CD4-positive, alpha-beta memory T cell (primary cell): ENCODE measurements at regions not wholly inside any gene's neighbourhood (a gene's known extent, or its start where the extent isn't known, plus 50 kb on each side); places are given as distances from the start of the nearest gene placed in this dataset.
"Not testable (repeated sequence)": the region's sequence is repeated elsewhere in the genome, so short reads cannot be mapped to it uniquely, and the experiment has no call there.

Source experiments
- CTCF ChIA-PET: fragments of 350-600 bp; sonication (Branson Sonifier 250); formaldehyde crosslinking; loops from one replicate; lab custom pipeline; 2021; ENCODE audit warnings: inconsistent platforms; ENCODE audit not compliant: partially characterized antibody; lab: Charles Lee
- POLR2A ChIA-PET: fragments of 350-600 bp; sonication (Branson Sonifier 250); formaldehyde crosslinking; loops from one replicate; lab custom pipeline; 2021; ENCODE audit not compliant: partially characterized antibody; lab: Charles Lee
- DNase-seq, 5 donors: peaks; one replicate each; pipeline versions ENCODE4 v3.0.0 to v3.0.0-alpha.2; 2020 to 2022; ENCODE audit warnings: mixed read lengths in 1 of 5
- H3K27ac ChIP-seq: one replicate; pipeline ENCODE4 v1.7.0; 2013; ENCODE audit warnings: low read depth, low read length
- H3K27me3 ChIP-seq: 2 replicates; pipeline ENCODE4 v1.7.0; 2013; ENCODE audit warnings: mild to moderate bottlenecking, low read length, moderate library complexity; ENCODE audit not compliant: insufficient read depth
- H3K36me3 ChIP-seq: 2 replicates; pipeline ENCODE4 v1.7.0; 2013; ENCODE audit warnings: mild to moderate bottlenecking, low read length, moderate library complexity; ENCODE audit not compliant: insufficient read depth
- H3K4me1 ChIP-seq: 2 replicates; pipeline ENCODE4 v1.7.0; 2013; ENCODE audit warnings: mild to moderate bottlenecking, low read length, moderate library complexity; ENCODE audit not compliant: insufficient read depth
- H3K4me3 ChIP-seq, 2 donors: one replicate each; pipeline ENCODE4 v1.7.0; 2013; ENCODE audit warnings: low read length in 2 of 2, mild to moderate bottlenecking in 1 of 2
- H3K9me3 ChIP-seq, 2 donors: one replicate each; pipeline ENCODE4 v1.7.0; 2013; ENCODE audit warnings: low read length in 2 of 2, control low read depth in 1 of 2; ENCODE audit not compliant: control insufficient read depth in 1 of 2
- H3K27ac Mint-ChIP-seq, 7 donors: one replicate each; pipeline ENCODE4 v1.8.0; 2020 to 2021; ENCODE audit warnings: mixed read lengths in 7 of 7, mild to moderate bottlenecking in 6 of 7, inconsistent platforms in 3 of 7, moderate library complexity in 3 of 7
- H3K27me3 Mint-ChIP-seq, 2 donors: one replicate each; pipeline ENCODE4 v1.8.0; 2020 to 2021; ENCODE audit warnings: mixed read lengths in 2 of 2
- H3K36me3 Mint-ChIP-seq, 2 donors: one replicate each; pipeline ENCODE4 v1.8.0; 2020 to 2021; ENCODE audit warnings: mixed read lengths in 2 of 2, inconsistent platforms in 1 of 2, mild to moderate bottlenecking in 1 of 2
- H3K4me1 Mint-ChIP-seq, 4 donors: one replicate each; pipeline ENCODE4 v1.8.0; 2020 to 2021; ENCODE audit warnings: mixed read lengths in 4 of 4, mild to moderate bottlenecking in 1 of 4
- H3K4me3 Mint-ChIP-seq, 8 donors: one replicate each; pipeline ENCODE4 v1.8.0; 2020 to 2021; ENCODE audit warnings: mixed read lengths in 8 of 8, mild to moderate bottlenecking in 7 of 8, moderate library complexity in 6 of 8, inconsistent platforms in 3 of 8
- H3K9me3 Mint-ChIP-seq, 8 donors: one replicate each; pipeline ENCODE4 v1.8.0; 2020 to 2021; ENCODE audit warnings: mixed read lengths in 8 of 8, mild to moderate bottlenecking in 5 of 8, inconsistent platforms in 3 of 8, moderate library complexity in 1 of 8
- intact Hi-C: fragments of 100-400 bp; cut with micrococcal nuclease; formaldehyde crosslinking; loops from one replicate; pipeline ENCODE4 v1.15.1; 2023

DNA sequence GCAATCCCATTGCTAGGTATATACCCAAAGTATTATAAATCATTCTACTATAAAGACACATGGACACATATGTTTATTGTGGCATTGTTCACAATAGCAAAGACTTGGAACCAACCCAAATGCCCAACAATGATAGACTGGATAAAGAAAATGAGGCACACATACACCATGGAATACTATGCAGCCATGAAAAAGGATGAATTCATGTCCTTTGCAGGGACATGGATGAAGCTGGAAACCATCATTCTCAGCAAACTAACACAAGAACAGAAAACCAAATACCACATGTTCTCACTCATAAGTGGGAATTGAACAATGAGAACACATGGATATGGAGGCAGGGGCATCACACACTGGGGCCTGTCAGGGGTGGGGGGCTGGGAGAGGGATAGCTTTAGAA lies 249.4 kb downstream of the UBE3D start:
- H3K36me3 Mint-ChIP-seq, H3K4me1 ChIP-seq, H3K4me1 Mint-ChIP-seq, intact Hi-C loops, H3K9me3 ChIP-seq, CTCF ChIA-PET, H3K36me3 ChIP-seq, H3K27me3 Mint-ChIP-seq, H3K4me3 Mint-ChIP-seq, POLR2A ChIA-PET, H3K27me3 ChIP-seq, H3K4me3 ChIP-seq, H3K27ac ChIP-seq, DNase-seq, H3K27ac Mint-ChIP-seq, H3K9me3 Mint-ChIP-seq: not testable (repeated sequence)

DNA sequence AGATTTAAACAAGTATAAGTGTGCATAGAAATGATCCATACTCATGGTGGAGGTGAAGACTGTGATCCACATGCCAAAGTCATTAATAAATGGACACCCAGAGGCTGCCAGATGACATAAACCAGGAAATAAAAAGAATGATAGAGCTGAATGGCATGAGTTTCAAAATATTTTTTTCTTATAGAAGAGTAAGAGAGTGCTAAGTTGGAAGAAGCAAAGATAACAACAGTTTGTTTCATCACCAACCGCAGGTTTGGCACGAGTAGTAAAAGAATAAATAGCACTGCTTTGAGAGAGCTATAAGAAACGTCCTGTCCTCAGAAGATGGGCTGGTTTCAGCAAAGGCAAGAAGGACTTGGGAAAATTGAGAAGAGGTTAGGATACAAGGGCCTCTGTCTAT lies 246.9 kb downstream of the UBE3D start:
- intact Hi-C loops, result no loop called here
- no peak for DNase-seq
- H3K4me3 ChIP-seq, result no peak overlapping the region
- no peaks in the 10 kb centered on the region for H3K36me3 ChIP-seq
- H3K4me3 Mint-ChIP-seq, result no peak overlapping the region
- H3K9me3 Mint-ChIP-seq, result peaks cover 0 to 7% (median 2%) of the 10 kb centered on the region in 8 donors
- no peaks in the 10 kb centered on the region for H3K9me3 ChIP-seq
- H3K27ac ChIP-seq, result no peak overlapping the region
- ChIA-PET POLR2A (no interaction called here), CTCF (no interaction called here)
- H3K27me3 ChIP-seq, result no peaks in the 10 kb centered on the region
- no peaks in the 10 kb centered on the region for H3K4me1 Mint-ChIP-seq
- H3K27me3 Mint-ChIP-seq, result peaks cover 0 to 3% of the 10 kb centered on the region in 2 donors
- H3K36me3 Mint-ChIP-seq, result no peaks in the 10 kb centered on the region
- H3K27ac Mint-ChIP-seq, result no peak overlapping the region
- H3K4me1 ChIP-seq, result no peaks in the 10 kb centered on the region

- H3K27me3 Mint-ChIP-seq, result peaks cover 0 to 1% of the 10 kb centered on the region in 2 donors
- H3K36me3 ChIP-seq, result no peaks in the 10 kb centered on the region
- peaks cover 0 to 2% (median 0%) of the 10 kb centered on the region in 8 donors for H3K9me3 Mint-ChIP-seq
- H3K27me3 ChIP-seq, result no peaks in the 10 kb centered on the region
- CTCF ChIA-PET, result no interaction called here
- H3K4me1 ChIP-seq, result no peaks in the 10 kb centered on the region
- H3K4me1 Mint-ChIP-seq, result no peaks in the 10 kb centered on the region
- DNase-seq, result no peak
- H3K27ac ChIP-seq, result no peak overlapping the region
- intact Hi-C loops, result no loop called here
- POLR2A ChIA-PET, result no interaction called here
- no peak overlapping the region for H3K4me3 Mint-ChIP-seq
- H3K36me3 Mint-ChIP-seq, result no peaks in the 10 kb centered on the region
- H3K9me3 ChIP-seq, result no peaks in the 10 kb centered on the region
- no peak overlapping the region for H3K4me3 ChIP-seq
- H3K27ac Mint-ChIP-seq, result no peak overlapping the region
Observed at GRCh38 chr6:82823361-82823760, 242.3 kb downstream of the UBE3D start.

GRCh38 chr6:82832811-82833210 lies 232.8 kb downstream of the UBE3D start:
- no peak overlapping the region for H3K27ac ChIP-seq
- no peaks in the 10 kb centered on the region for H3K4me1 ChIP-seq
- ChIA-PET CTCF (no interaction called here), POLR2A (no interaction called here)
- Mint-ChIP-seq H3K4me3 (no peak overlapping the region), H3K9me3 (no peaks in the 10 kb centered on the region), H3K27ac (no peak overlapping the region), H3K4me1 (no peaks in the 10 kb centered on the region), H3K36me3 (no peaks in the 10 kb centered on the region), H3K27me3 (no peaks in the 10 kb centered on the region)
- H3K36me3 ChIP-seq, result no peaks in the 10 kb centered on the region
- no peak overlapping the region for H3K4me3 ChIP-seq
- no peak for DNase-seq
- no peaks in the 10 kb centered on the region for H3K9me3 ChIP-seq
- H3K27me3 ChIP-seq, result no peaks in the 10 kb centered on the region
- intact Hi-C loops, result no loop called here

DNA sequence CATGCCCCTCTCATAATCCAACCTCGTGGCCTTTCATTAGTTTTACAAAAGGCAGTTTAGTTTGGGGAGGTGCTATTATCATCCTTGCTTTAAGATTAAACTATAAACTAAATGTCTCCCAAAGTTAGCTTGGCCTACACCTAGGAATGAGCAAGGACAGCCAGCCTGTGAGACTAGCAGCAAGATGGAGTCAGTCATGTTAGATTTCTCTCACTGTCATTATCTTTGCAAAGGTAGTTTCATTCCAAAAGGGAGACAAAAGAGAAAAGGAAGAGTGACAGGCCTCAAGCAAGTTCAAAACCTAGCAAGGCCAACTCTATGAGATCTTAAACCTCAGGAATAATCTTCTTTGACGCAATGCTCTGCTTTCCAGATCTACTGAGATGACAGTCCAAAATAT lies 232.2 kb downstream of the UBE3D start:
- Histone ChIP-seq H3K27ac (no peak overlapping the region), H3K27me3 (no peaks in the 10 kb centered on the region), H3K4me1 (no peaks in the 10 kb centered on the region), H3K36me3 (no peaks in the 10 kb centered on the region), H3K9me3 (no peaks in the 10 kb centered on the region), H3K4me3 (no peak overlapping the region)
- POLR2A ChIA-PET, result no interaction called here
- Mint-ChIP-seq H3K27ac (no peak overlapping the region), H3K9me3 (no peaks in the 10 kb centered on the region), H3K27me3 (no peaks in the 10 kb centered on the region), H3K4me3 (no peak overlapping the region), H3K4me1 (no peaks in the 10 kb centered on the region), H3K36me3 (no peaks in the 10 kb centered on the region)
- CTCF ChIA-PET, result no interaction called here
- no peak for DNase-seq
- intact Hi-C loops, result no loop called here

DNA sequence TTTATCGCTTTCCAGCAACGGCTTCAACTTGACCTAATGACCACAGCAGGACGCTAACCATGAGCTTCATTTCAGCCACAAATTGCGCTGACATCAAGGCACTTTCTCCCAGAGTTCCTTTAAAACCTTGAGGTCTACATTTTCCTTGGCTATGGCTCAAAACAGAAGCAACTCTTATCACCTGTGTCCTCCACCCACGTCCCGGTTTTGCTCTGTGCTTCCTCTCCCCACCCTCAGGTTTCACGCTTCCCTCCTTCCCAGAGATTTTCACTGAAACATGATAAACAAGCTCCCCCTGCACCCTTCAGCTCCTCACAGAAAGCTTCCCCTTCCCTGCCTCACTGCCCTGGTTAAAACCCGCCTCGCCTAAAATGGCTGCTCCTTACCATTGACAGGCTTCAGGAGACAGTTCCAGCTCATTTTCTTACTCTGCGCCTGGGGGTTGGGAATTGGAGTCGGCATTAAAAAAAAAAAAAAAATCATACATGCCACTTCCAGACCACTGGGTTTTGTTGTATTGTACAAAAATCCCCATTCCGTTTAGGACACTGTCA lies 229.5 kb downstream of the UBE3D start:
- POLR2A ChIA-PET, result no interaction called here

DNA sequence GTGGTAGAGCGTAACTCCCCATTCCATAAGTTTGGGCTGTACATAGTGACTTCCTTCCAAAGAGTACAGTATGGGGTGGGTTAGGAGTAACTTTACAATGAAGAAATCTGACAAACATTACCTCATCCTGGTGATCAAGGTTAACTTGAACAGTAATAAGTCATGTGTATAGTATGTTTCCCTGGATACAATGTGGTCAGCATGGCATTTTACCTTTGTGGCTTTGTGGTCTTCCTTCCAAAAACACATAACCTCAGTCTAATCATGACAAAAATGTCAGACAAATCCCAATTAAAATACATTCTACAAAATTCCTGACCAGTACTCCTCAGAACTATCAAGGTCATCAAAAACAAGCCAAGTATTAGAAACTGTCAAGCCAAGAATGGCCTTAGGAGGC lies 225.1 kb downstream of the UBE3D start:
- no peaks in the 10 kb centered on the region for H3K4me1 Mint-ChIP-seq
- intact Hi-C loops, result no loop called here
- peaks cover 1 to 2% of the 10 kb centered on the region in 2 donors for H3K27me3 Mint-ChIP-seq

More for the DNA sequence above, 229.5 kb downstream of the UBE3D start:
- Histone ChIP-seq H3K27me3 (no peaks in the 10 kb centered on the region), H3K27ac (no peak overlapping the region), H3K4me3 (no peak overlapping the region), H3K36me3 (no peaks in the 10 kb centered on the region), H3K9me3 (no peaks in the 10 kb centered on the region), H3K4me1 (no peaks in the 10 kb centered on the region)
- CTCF ChIA-PET, result no interaction called here
- H3K4me3 Mint-ChIP-seq, result no peak overlapping the region
- no peak for DNase-seq
- intact Hi-C loops, result no loop called here
- no peaks in the 10 kb centered on the region for H3K9me3 Mint-ChIP-seq
- no peaks in the 10 kb centered on the region for H3K4me1 Mint-ChIP-seq
- peak overlapping the region in 1 of 7 donors; percentile 48 for H3K27ac Mint-ChIP-seq
- no peaks in the 10 kb centered on the region for H3K36me3 Mint-ChIP-seq
- H3K27me3 Mint-ChIP-seq, result peaks cover 0 to 1% of the 10 kb centered on the region in 2 donors

DNA sequence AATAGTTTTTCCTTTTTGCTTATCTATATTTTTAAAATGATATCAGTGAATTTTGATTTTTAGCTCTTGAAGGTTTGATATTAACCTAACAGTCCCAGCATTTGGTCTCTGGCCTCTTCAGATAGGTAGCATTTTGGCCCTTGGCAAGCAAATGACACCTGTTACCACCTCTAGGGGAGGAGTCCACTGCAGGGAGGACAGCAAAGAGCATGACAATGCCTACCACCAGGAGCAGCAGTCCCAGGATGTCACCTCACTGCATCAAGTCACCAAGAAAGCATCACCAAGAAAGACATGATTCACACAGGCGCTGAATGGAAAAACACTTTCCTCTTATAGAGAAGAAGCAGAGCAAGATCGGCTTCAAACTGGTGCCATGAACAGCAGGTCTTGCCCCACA lies 224.3 kb downstream of the UBE3D start:
- H3K27ac ChIP-seq, result no peak overlapping the region
- no peaks in the 10 kb centered on the region for H3K9me3 ChIP-seq
- H3K27me3 ChIP-seq, result no peaks in the 10 kb centered on the region
- peaks cover 0 to 6% (median 0%) of the 10 kb centered on the region in 8 donors for H3K9me3 Mint-ChIP-seq
- peaks cover 1 to 2% of the 10 kb centered on the region in 2 donors for H3K27me3 Mint-ChIP-seq
- no peaks in the 10 kb centered on the region for H3K36me3 Mint-ChIP-seq
- no peaks in the 10 kb centered on the region for H3K36me3 ChIP-seq
- no peak overlapping the region for H3K4me3 ChIP-seq
- H3K4me1 ChIP-seq, result no peaks in the 10 kb centered on the region
- no peak overlapping the region for H3K27ac Mint-ChIP-seq
- POLR2A ChIA-PET, result no interaction called here
- H3K4me3 Mint-ChIP-seq, result no peak overlapping the region
- intact Hi-C loops, result no loop called here
- no peak for DNase-seq
- H3K4me1 Mint-ChIP-seq, result no peaks in the 10 kb centered on the region
- CTCF ChIA-PET, result no interaction called here

More for the DNA sequence above, 225.1 kb downstream of the UBE3D start:
- H3K4me1 ChIP-seq, result no peaks in the 10 kb centered on the region
- H3K4me3 ChIP-seq, result no peak overlapping the region
- H3K27ac ChIP-seq, result no peak overlapping the region
- ChIA-PET CTCF (no interaction called here), POLR2A (no interaction called here)
- Mint-ChIP-seq H3K9me3 (peaks cover 0 to 6% (median 0%) of the 10 kb centered on the region in 8 donors), H3K27ac (no peak overlapping the region), H3K4me3 (no peak overlapping the region), H3K36me3 (no peaks in the 10 kb centered on the region)
- H3K36me3 ChIP-seq, result no peaks in the 10 kb centered on the region
- no peak for DNase-seq
- H3K27me3 ChIP-seq, result no peaks in the 10 kb centered on the region
- no peaks in the 10 kb centered on the region for H3K9me3 ChIP-seq
